SK-N-SH treated with all-trans-retinoic acid at 6 μM for 48 hours (cell line): ENCODE measurements at regions not wholly inside any gene's neighbourhood (a gene's known extent, or its start where the extent isn't known, plus 50 kb on each side); places are given as distances from the start of the nearest gene placed in this dataset.

ENCODE experiments used
- ATAC-seq: fragments of 200-7000 bp; cut with Tn5 transposase; 3 replicates; pipeline ENCODE4 v1.9.1; 2020; ENCODE audit warnings: mild to moderate bottlenecking, moderate library complexity
- ARNTL ChIP-seq: fragments of 450-650 bp; formaldehyde crosslinking; IDR thresholded peaks from 2 replicates; pipeline ENCODE4 v1.5.0; 2020; ENCODE audit warnings: low read depth, mild to moderate bottlenecking, moderate library complexity, borderline replicate concordance
- BACH2 ChIP-seq: fragments of 250-450 bp; sonication (Bioruptor Pico); IDR thresholded peaks from 2 replicates; pipeline ENCODE4 v1.9.0; 2021; ENCODE audit warnings: mild to moderate bottlenecking, borderline replicate concordance
- CREB5 ChIP-seq: fragments of 250-450 bp; sonication (Bioruptor Pico); IDR thresholded peaks from 2 replicates; pipeline ENCODE4 v1.5.1; 2020; ENCODE audit warnings: low read depth, mild to moderate bottlenecking, moderate library complexity
- CSDC2 ChIP-seq: fragments of 250-450 bp; sonication (Bioruptor Pico); IDR thresholded peaks from 2 replicates; pipeline ENCODE4 v1.5.0; 2020; ENCODE audit warnings: mild to moderate bottlenecking, moderate library complexity
- CSRNP3 ChIP-seq: fragments of 250-450 bp; sonication (Bioruptor Pico); IDR thresholded peaks from 2 replicates; pipeline ENCODE4 v1.5.1; 2021; ENCODE audit warnings: mild to moderate bottlenecking, moderate library complexity
- ESRRG ChIP-seq: fragments of 250-450 bp; sonication (Bioruptor Pico); IDR thresholded peaks from 2 replicates; pipeline ENCODE4 v1.6.1; 2021; ENCODE audit warnings: mild to moderate bottlenecking
- GLIS3 ChIP-seq: fragments of 250-450 bp; sonication (Bioruptor Pico); IDR thresholded peaks from 2 replicates; pipeline ENCODE4 v1.5.0; 2020; ENCODE audit warnings: mild to moderate bottlenecking, moderate library complexity
- ISL1 ChIP-seq: fragments of 250-450 bp; sonication (Bioruptor Pico); IDR thresholded peaks from 2 replicates; pipeline ENCODE4 v2.1.2; 2022; ENCODE audit warnings: mild to moderate bottlenecking, moderate library complexity
- OSR1 ChIP-seq: fragments of 250-450 bp; sonication (Bioruptor Pico); IDR thresholded peaks from 2 replicates; pipeline ENCODE4 v1.8.0; 2022; ENCODE audit warnings: moderate library complexity, mild to moderate bottlenecking, inconsistent platforms
- PATZ1 ChIP-seq: fragments of 250-450 bp; sonication (Bioruptor Pico); IDR thresholded peaks from 2 replicates; pipeline ENCODE4 v1.8.0; 2020; ENCODE audit warnings: mild to moderate bottlenecking, moderate library complexity, borderline replicate concordance
- POU6F1 ChIP-seq: fragments of 250-450 bp; sonication (Bioruptor Pico); IDR thresholded peaks from 2 replicates; pipeline ENCODE4 v1.8.0; 2021; ENCODE audit warnings: low read depth, mild to moderate bottlenecking, moderate library complexity, borderline replicate concordance
- PPARA ChIP-seq: fragments of 250-450 bp; sonication (Bioruptor Pico); IDR thresholded peaks from 2 replicates; pipeline ENCODE4 v1.5.0; 2020; ENCODE audit warnings: mild to moderate bottlenecking, borderline replicate concordance
- RARB ChIP-seq: fragments of 250-450 bp; sonication (Bioruptor Pico); IDR thresholded peaks from 2 replicates; pipeline ENCODE4 v1.8.0; 2021; ENCODE audit warnings: mild to moderate bottlenecking, moderate library complexity
- SNAI2 ChIP-seq: fragments of 250-450 bp; sonication (Bioruptor Pico); IDR thresholded peaks from 2 replicates; pipeline ENCODE4 v1.5.0; 2020; ENCODE audit warnings: mild to moderate bottlenecking, moderate library complexity
- TCF4 ChIP-seq: fragments of 250-450 bp; sonication (Bioruptor Pico); IDR thresholded peaks from 2 replicates; pipeline ENCODE4 v1.8.0; 2021; ENCODE audit warnings: mild to moderate bottlenecking, moderate library complexity, borderline replicate concordance
- TOX ChIP-seq: fragments of 250-450 bp; sonication (Bioruptor Pico); IDR thresholded peaks from 2 replicates; pipeline ENCODE4 v1.8.0; 2021; ENCODE audit warnings: mild to moderate bottlenecking, moderate library complexity, borderline replicate concordance
- ZC3H10 ChIP-seq: fragments of 250-450 bp; sonication (Bioruptor Pico); IDR thresholded peaks from 2 replicates; pipeline ENCODE4 v1.5.1; 2021; ENCODE audit warnings: mild to moderate bottlenecking, moderate library complexity
- ZFP30 ChIP-seq: fragments of 450-650 bp; formaldehyde crosslinking; IDR thresholded peaks from 2 replicates; pipeline ENCODE4 v1.5.0; 2022; ENCODE audit warnings: mild to moderate bottlenecking, moderate library complexity
- ZNF565 ChIP-seq: fragments of 450-650 bp; formaldehyde crosslinking; conservative IDR thresholded peaks from 2 replicates; pipeline ENCODE4 v1.5.0; 2020; ENCODE audit warnings: low read depth, mild to moderate bottlenecking, moderate library complexity
- ZNF70 ChIP-seq: fragments of 450-650 bp; formaldehyde crosslinking; IDR thresholded peaks from 2 replicates; pipeline ENCODE4 v1.5.0; 2020; ENCODE audit warnings: mild to moderate bottlenecking, moderate library complexity
- ZNF8 ChIP-seq: fragments of 450-650 bp; formaldehyde crosslinking; IDR thresholded peaks from 2 replicates; pipeline ENCODE4 v1.5.0; 2020; ENCODE audit warnings: mild to moderate bottlenecking, moderate library complexity

- TF ChIP-seq TCF4 = no peak
- no peak for TF ChIP-seq ZNF70 (CRISPR knock-in tag)
- TF ChIP-seq OSR1 (CRISPR knock-in tag) = no peak
- TF ChIP-seq BACH2 = no peak
- TF ChIP-seq ARNTL (CRISPR knock-in tag) = no peak
- no peak for TF ChIP-seq ISL1 (CRISPR knock-in tag)
- TF ChIP-seq CSDC2 (CRISPR knock-in tag) = no peak
- no peak for TF ChIP-seq SNAI2 (CRISPR knock-in tag)
- no peak for TF ChIP-seq GLIS3 (CRISPR knock-in tag)
- TF ChIP-seq TOX (CRISPR knock-in tag) = no peak
- TF ChIP-seq RARB (CRISPR knock-in tag) = no peak
- no peak for TF ChIP-seq ZNF565
- no peak for TF ChIP-seq CSRNP3
- no peak for TF ChIP-seq CREB5 (CRISPR knock-in tag)
- no peak for TF ChIP-seq ZNF8 (CRISPR knock-in tag)
- TF ChIP-seq PATZ1 = no peak
- no peak for TF ChIP-seq PPARA (CRISPR knock-in tag)
- no peak for TF ChIP-seq ZFP30 (CRISPR knock-in tag)
- ATAC-seq = peak; percentile 61
Observed at GRCh38 chr7:50962962-50963374, 180.3 kb upstream of the GRB10 start.

- TF ChIP-seq BACH2 = no peak
- TF ChIP-seq ZNF565 = no peak
- no peak for TF ChIP-seq TCF4
- TF ChIP-seq ZC3H10 (CRISPR knock-in tag) = no peak
- TF ChIP-seq SNAI2 (CRISPR knock-in tag) = no peak
- TF ChIP-seq ZFP30 (CRISPR knock-in tag) = no peak
- TF ChIP-seq ARNTL (CRISPR knock-in tag) = no peak
- no peak for TF ChIP-seq ESRRG (CRISPR knock-in tag)
- no peak for TF ChIP-seq OSR1 (CRISPR knock-in tag)
- no peak for TF ChIP-seq ISL1 (CRISPR knock-in tag)
- TF ChIP-seq PATZ1 = no peak
- no peak for TF ChIP-seq POU6F1 (CRISPR knock-in tag)
- TF ChIP-seq GLIS3 (CRISPR knock-in tag) = no peak
- no peak for TF ChIP-seq CSDC2 (CRISPR knock-in tag)
- no peak for ATAC-seq
Observed at GRCh38 chr7:50962281-50962883, 179.7 kb upstream of the GRB10 start.

GRCh38 chr7:50960621-50961310 is 178.1 kb upstream of the GRB10 start:
- ATAC-seq = no peak; the same call in 2 of the 3 replicates
- TF ChIP-seq PATZ1 (no peak), PPARA (CRISPR knock-in tag) (no peak), GLIS3 (CRISPR knock-in tag) (no peak), POU6F1 (CRISPR knock-in tag) (no peak), CSRNP3 (no peak)
- TF ChIP-seq, all 23 proteins: peak for 0
